Fibroblast of lung (primary cell): ENCODE measurements at regions not wholly inside any gene's neighbourhood (a gene's known extent, or its start where the extent isn't known, plus 50 kb on each side); places are given as distances from the start of the nearest gene placed in this dataset.

Experiments used
- DNase-seq, 2 donors: peaks; one replicate each; pipeline versions ENCODE4 v3.0.0 to v3.0.0-alpha.2; 2010; ENCODE audit warnings: low read depth in 2 of 2
- H2AFZ ChIP-seq: 2 replicates; pipeline ENCODE4 v1.5.1; 2012; ENCODE audit warnings: low read length, control low read depth, inconsistent platforms
- H3K27ac ChIP-seq: 2 replicates; pipeline ENCODE4 v1.5.1; 2011; ENCODE audit warnings: low read length, control low read depth; ENCODE audit not compliant: insufficient read depth
- H3K27me3 ChIP-seq: 2 replicates; pipeline ENCODE4 v1.5.1; 2011; ENCODE audit warnings: mild to moderate bottlenecking, low read length; ENCODE audit not compliant: control insufficient read depth, insufficient read depth
- H3K36me3 ChIP-seq: 2 replicates; pipeline ENCODE4 v1.5.1; 2011; ENCODE audit warnings: low read length; ENCODE audit not compliant: control insufficient read depth, insufficient read depth
- H3K4me1 ChIP-seq: 2 replicates; pipeline ENCODE4 v1.5.1; 2011; ENCODE audit warnings: low read length; ENCODE audit not compliant: control insufficient read depth, insufficient read depth; ENCODE audit errors: extremely low read depth
- H3K4me2 ChIP-seq: 2 replicates; pipeline ENCODE4 v1.5.1; 2011; ENCODE audit warnings: low read length, control low read depth; ENCODE audit not compliant: insufficient read depth; ENCODE audit errors: extremely low read depth
- H3K4me3 ChIP-seq, 4 experiments: fragments of 200-600 bp in 1 of 4; sonication (generic) in 1 of 4; replicated peaks in 1 of 4; 2 replicates each; pipeline ENCODE4 v1.5.1; 2011 to 2016; ENCODE audit warnings: low read length in 4 of 4, low read depth in 3 of 4, mild to moderate bottlenecking in 3 of 4, control low read depth in 2 of 4, inconsistent platforms in 1 of 4, mixed read lengths in 1 of 4; ENCODE audit not compliant: insufficient read depth in 1 of 4; ENCODE audit errors: control extremely low read depth in 1 of 4
- H3K79me2 ChIP-seq: 2 replicates; pipeline ENCODE4 v1.5.1; 2012; ENCODE audit warnings: mild to moderate bottlenecking, low read length, inconsistent platforms; ENCODE audit not compliant: control insufficient read depth, insufficient read depth
- H3K9ac ChIP-seq: 2 replicates; pipeline ENCODE4 v1.5.1; 2011; ENCODE audit warnings: mild to moderate bottlenecking, low read length, control low read depth; ENCODE audit not compliant: insufficient read depth
- H3K9me3 ChIP-seq: 2 replicates; pipeline ENCODE4 v1.5.1; 2012; ENCODE audit warnings: low read depth, low read length; ENCODE audit not compliant: control insufficient read depth, insufficient read depth
- H4K20me1 ChIP-seq: 2 replicates; pipeline ENCODE4 v1.5.1; 2011; ENCODE audit warnings: low read length; ENCODE audit not compliant: control insufficient read depth, insufficient read depth; ENCODE audit errors: extremely low read depth
- CTCF ChIP-seq, 2 donors: IDR thresholded peaks in 1 of 2; conservative IDR thresholded peaks in 1 of 2; 1 replicate in 1 of 2; 2 replicates in 1 of 2; pipeline ENCODE4 v1.5.1; 2011 to 2012; ENCODE audit warnings: low read length in 2 of 2, control low read depth in 1 of 2, inconsistent platforms in 1 of 2, low read depth in 1 of 2, mild to moderate bottlenecking in 1 of 2
- EZH2 ChIP-seq: IDR thresholded peaks from 2 replicates; pipeline ENCODE4 v1.5.1; 2012; ENCODE audit warnings: low read length, control low read depth, mild to moderate bottlenecking; ENCODE audit errors: missing control alignments

DNA sequence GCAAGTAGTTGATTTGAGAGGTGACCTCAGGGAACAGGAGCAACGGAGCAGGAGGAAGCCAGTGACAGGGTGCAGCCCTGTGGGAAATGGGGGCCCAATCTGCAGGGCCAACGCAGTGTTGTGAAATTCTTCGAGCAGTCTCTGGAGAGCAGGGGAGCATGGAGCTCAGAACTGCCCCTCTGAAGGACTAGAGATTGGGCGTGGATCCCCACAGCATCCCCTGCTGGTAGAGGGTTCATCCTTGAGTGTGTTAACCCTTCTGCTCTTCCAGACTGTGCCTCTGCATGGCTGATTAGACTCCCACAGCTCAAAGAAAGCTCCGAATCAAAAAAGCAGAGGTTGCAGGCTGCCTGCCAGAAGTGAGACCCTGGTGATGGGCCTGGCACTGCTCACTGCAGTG lies 77.9 kb upstream of the UQCRFS1 start:
- no peaks in the 10 kb centered on the region for H3K27me3 ChIP-seq
- H3K9me3 ChIP-seq, result no peaks in the 10 kb centered on the region
- no peaks in the 10 kb centered on the region for H3K4me1 ChIP-seq

DNA sequence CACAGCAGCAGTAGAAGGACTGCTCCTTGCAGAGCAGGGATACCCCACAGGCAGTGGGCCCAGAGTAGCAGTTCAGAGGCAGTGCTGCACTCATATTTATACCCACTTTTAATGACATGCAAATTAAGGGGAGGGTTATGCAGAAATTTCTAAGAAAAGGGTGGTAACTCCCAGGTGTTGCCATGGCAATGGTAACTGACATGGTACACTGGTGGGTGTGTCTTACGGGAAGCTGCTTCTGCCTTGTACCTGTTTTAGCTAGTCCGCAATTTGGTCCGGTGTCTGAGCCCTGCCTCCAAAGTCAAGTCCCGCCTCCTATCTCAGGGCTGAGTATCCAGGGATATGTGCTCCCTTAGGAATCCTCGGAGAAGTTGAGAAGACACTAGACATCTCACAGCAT lies 79.2 kb upstream of the UQCRFS1 start:
- H3K9ac ChIP-seq, result no peak overlapping the region
- no peaks in the 10 kb centered on the region for H4K20me1 ChIP-seq
- no peaks in the 10 kb centered on the region for H3K36me3 ChIP-seq
- no peaks in the 10 kb centered on the region for H3K79me2 ChIP-seq
- no peak for DNase-seq
- H2AFZ ChIP-seq, result no peak overlapping the region
- no peak overlapping the region for H3K4me2 ChIP-seq
- H3K27me3 ChIP-seq, result no peaks in the 10 kb centered on the region
- no peak overlapping the region for H3K27ac ChIP-seq
- no peaks in the 10 kb centered on the region for H3K4me1 ChIP-seq
- no peaks in the 10 kb centered on the region for H3K9me3 ChIP-seq
- H3K4me3 ChIP-seq, result no peak overlapping the region
- TF ChIP-seq EZH2, result no peak
- no peak for TF ChIP-seq CTCF (conservative IDR thresholded peaks at IDR 0.05 in 1 of 2, IDR thresholded peaks at IDR 0.05 in 1 of 2; ENCODE audit: low read depth in 1 of 2, low read length in 2 of 2)

More for the DNA sequence above, 77.9 kb upstream of the UQCRFS1 start:
- Histone ChIP-seq H4K20me1 (no peaks in the 10 kb centered on the region), H3K79me2 (no peaks in the 10 kb centered on the region), H3K4me2 (no peak overlapping the region), H2AFZ (no peak overlapping the region), H3K36me3 (no peaks in the 10 kb centered on the region), H3K27ac (no peak overlapping the region), H3K9ac (no peak overlapping the region), H3K4me3 (no peak overlapping the region)
- TF ChIP-seq CTCF (conservative IDR thresholded peaks at IDR 0.05 in 1 of 2, IDR thresholded peaks at IDR 0.05 in 1 of 2; ENCODE audit: low read depth in 1 of 2, low read length in 2 of 2), result no peak
- TF ChIP-seq EZH2, result no peak
- no peak for DNase-seq

GRCh38 chr19:29292562-29292961 lies 79.6 kb upstream of the UQCRFS1 start:
- no peak overlapping the region for H3K27ac ChIP-seq
- no peak overlapping the region for H3K4me3 ChIP-seq
- no peak overlapping the region for H3K4me2 ChIP-seq
- no peaks in the 10 kb centered on the region for H4K20me1 ChIP-seq
- no peak for DNase-seq
- no peaks in the 10 kb centered on the region for H3K79me2 ChIP-seq
- no peaks in the 10 kb centered on the region for H3K9me3 ChIP-seq
- H3K36me3 ChIP-seq, result no peaks in the 10 kb centered on the region
- no peaks in the 10 kb centered on the region for H3K27me3 ChIP-seq
- H3K9ac ChIP-seq, result no peak overlapping the region
- H2AFZ ChIP-seq, result no peak overlapping the region
- no peaks in the 10 kb centered on the region for H3K4me1 ChIP-seq
- TF ChIP-seq EZH2, result no peak
- no peak for TF ChIP-seq CTCF (conservative IDR thresholded peaks at IDR 0.05 in 1 of 2, IDR thresholded peaks at IDR 0.05 in 1 of 2; ENCODE audit: low read depth in 1 of 2, low read length in 2 of 2)
